Activated CD8-positive, alpha-beta memory T cell treated with anti-CD3 and anti-CD28 coated beads, Interleukin-2, amount 50 U/mL, for 4 hours (primary cell): ENCODE measurements at regions not wholly inside any gene's neighbourhood (a gene's known extent, or its start where the extent isn't known, plus 50 kb on each side); places are given as distances from the start of the nearest gene placed in this dataset.
"Not testable (repeated sequence)": the region's sequence is repeated elsewhere in the genome, so short reads cannot be mapped to it uniquely, and the experiment has no call there.

Experiments used
- DNase-seq: peaks from one replicate; pipeline ENCODE4 v3.0.0-alpha.2; 2020

GRCh38 chr2:225236769-225237323 is 162.7 kb upstream of the NYAP2 start:
- no peak for DNase-seq

GRCh38 chr2:225233234-225233633 is 166.3 kb upstream of the NYAP2 start:
- no peak for DNase-seq

- DNase-seq: no peak
These were observed 167.6 kb upstream of the NYAP2 start for GRCh38 chr2:225231900-225232299.

GRCh38 chr2:225229346-225229745 is 170.2 kb upstream of the NYAP2 start:
- DNase-seq: not testable (repeated sequence)

- no peak for DNase-seq
These were observed 173.1 kb upstream of the NYAP2 start for GRCh38 chr2:225226441-225226840.

GRCh38 chr2:225223301-225223700 is 176.2 kb upstream of the NYAP2 start:
- DNase-seq: no peak

GRCh38 chr2:225207471-225207870 is 165.2 kb upstream of the DOCK10 start:
- no peak for DNase-seq

GRCh38 chr2:225207043-225207442 is 164.8 kb upstream of the DOCK10 start:
- DNase-seq: no peak

GRCh38 chr2:225196579-225196978 is 154.3 kb upstream of the DOCK10 start:
- no peak for DNase-seq

- DNase-seq: no peak
These were observed 150.6 kb upstream of the DOCK10 start for GRCh38 chr2:225192869-225193268.

- DNase-seq: no peak
These were observed 148.7 kb upstream of the DOCK10 start for GRCh38 chr2:225190987-225191386.

- no peak for DNase-seq
These were observed 142.7 kb upstream of the DOCK10 start for GRCh38 chr2:225184948-225185347.

GRCh38 chr2:225182126-225182525 is 139.9 kb upstream of the DOCK10 start:
- no peak for DNase-seq

- no peak for DNase-seq
These were observed 134.8 kb upstream of the DOCK10 start for GRCh38 chr2:225177098-225177497.

- no peak for DNase-seq
These were observed 131.6 kb upstream of the DOCK10 start for GRCh38 chr2:225173909-225174308.

GRCh38 chr2:225171350-225171749 is 129.1 kb upstream of the DOCK10 start:
- no peak for DNase-seq

GRCh38 chr2:225170162-225170561 is 127.9 kb upstream of the DOCK10 start:
- DNase-seq: no peak

- DNase-seq: no peak
These were observed 127.1 kb upstream of the DOCK10 start for GRCh38 chr2:225169396-225169795.

- no peak for DNase-seq
These were observed 122.8 kb upstream of the DOCK10 start for GRCh38 chr2:225165052-225165451.

GRCh38 chr2:225164401-225165050 is 122.3 kb upstream of the DOCK10 start:
- DNase-seq: no peak

- no peak for DNase-seq
These were observed 116.1 kb upstream of the DOCK10 start for GRCh38 chr2:225158360-225158759.

- no peak for DNase-seq
These were observed 114.7 kb upstream of the DOCK10 start for GRCh38 chr2:225156853-225157451.

GRCh38 chr2:225140723-225141122 is 98.5 kb upstream of the DOCK10 start:
- DNase-seq: no peak

- DNase-seq: no peak
These were observed 95.7 kb upstream of the DOCK10 start for GRCh38 chr2:225137971-225138370.

- DNase-seq: no peak
These were observed 94.3 kb upstream of the DOCK10 start for GRCh38 chr2:225136552-225136951.
